ENCODE measurements at regions not wholly inside any gene's neighbourhood (a gene's known extent, or its start where the extent isn't known, plus 50 kb on each side); places are given as distances from the start of the nearest gene placed in this dataset.

- POLR2A ChIA-PET: no interaction called here
- CTCF ChIA-PET: no interaction called here
These were observed 71.3 kb downstream of the RPE65 start for GRCh38 chr1:68378296-68379084.

- ChIA-PET CTCF (no interaction called here), POLR2A (no interaction called here)
These were observed 72.7 kb downstream of the RPE65 start for GRCh38 chr1:68377098-68377497.

- POLR2A ChIA-PET: no interaction called here
- CTCF ChIA-PET: no interaction called here
These were observed 73.3 kb downstream of the RPE65 start for GRCh38 chr1:68376441-68376840.

DNA sequence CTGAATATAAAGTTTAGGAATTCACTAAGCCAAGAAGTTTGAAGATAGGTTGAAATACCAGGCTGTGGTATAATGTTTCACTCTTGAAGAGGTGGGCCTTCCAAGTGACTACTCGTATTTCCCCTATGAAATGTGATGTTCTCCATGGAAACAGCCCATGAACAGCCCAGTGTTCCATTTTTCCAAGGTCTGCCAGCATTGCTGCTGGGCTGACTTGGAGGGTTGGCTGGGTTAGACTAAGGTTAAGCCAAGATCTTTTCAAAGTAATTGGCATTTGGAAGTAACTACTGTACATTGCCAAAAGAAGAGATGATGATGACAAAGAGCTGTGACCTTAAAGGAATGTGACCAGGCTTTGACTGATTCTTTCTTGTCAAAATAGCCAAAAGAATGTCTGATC, 73.8 kb downstream of the RPE65 start:
- ChIA-PET POLR2A (no interaction called here), CTCF (no interaction called here)

- POLR2A ChIA-PET: no interaction called here
These were observed 76.6 kb downstream of the RPE65 start for GRCh38 chr1:68373173-68373572.

DNA sequence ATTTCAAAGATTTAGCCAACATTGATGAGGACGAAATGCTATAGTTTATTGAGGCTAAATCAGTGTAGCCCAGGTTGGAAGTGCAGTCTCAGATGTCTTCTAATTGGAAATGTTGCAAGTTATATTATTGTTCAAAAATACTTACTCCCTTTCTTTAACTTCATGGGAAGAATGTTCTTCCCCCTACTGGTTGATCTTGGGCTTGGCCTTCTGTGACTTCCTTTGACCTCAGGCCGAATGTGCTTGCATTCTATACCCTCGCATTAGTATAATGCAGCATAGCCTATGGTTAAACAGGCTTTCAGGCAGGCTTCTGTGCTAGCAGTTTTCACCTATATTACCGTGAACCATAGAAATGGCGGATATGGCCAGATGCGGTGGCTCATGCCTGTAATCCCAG, 77.3 kb downstream of the RPE65 start:
- POLR2A ChIA-PET: no interaction called here

More at GRCh38 chr1:68373173-68373572, 76.6 kb downstream of the RPE65 start:
- CTCF ChIA-PET: interaction anchor here (0.7 kb wide), 1 partner anchor 20 kb away, joined by 4 read pairs; no protein-coding TSS in a partner anchor

GRCh38 chr1:68370101-68370915, 79.4 kb downstream of the RPE65 start:
- POLR2A ChIA-PET: no interaction called here
- CTCF ChIA-PET: no interaction called here

More for the DNA sequence above, 77.3 kb downstream of the RPE65 start:
- CTCF ChIA-PET: interaction anchor here (0.7 kb wide), 1 partner anchor 21 kb away, joined by 4 read pairs; no protein-coding TSS in a partner anchor

- CTCF ChIA-PET: no interaction called here
- POLR2A ChIA-PET: no interaction called here
These were observed 83.2 kb downstream of the RPE65 start for GRCh38 chr1:68366572-68366971.

DNA sequence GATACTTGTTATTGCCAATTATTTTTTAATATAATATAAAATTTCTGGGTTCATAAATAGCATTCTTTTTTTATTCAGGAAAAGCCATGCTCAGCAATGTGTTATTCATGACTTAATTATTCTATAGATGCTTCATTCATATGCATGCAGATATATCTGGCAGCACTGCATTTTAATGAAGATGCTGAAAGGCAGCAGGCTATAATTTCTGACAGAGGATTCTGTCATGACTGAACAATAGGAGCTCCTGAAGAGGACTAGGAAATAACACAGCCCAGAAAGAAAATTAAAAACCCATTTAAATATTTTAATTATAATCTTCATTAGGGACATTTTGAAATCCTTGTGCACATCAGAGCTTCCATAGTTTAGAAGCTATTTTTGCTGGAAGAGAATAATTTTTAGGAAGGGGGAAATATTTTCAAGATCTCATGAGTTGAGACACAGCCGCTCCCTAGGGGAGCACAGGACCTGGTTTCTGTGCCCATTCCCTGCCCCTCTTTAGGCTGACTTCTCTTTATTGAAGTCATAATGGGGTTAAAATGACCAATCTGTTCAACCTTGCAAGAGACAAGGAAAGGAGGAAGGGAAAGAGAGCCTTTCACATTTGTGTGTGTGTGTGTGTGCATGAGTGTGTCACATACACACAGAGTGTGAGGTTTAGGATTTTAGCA, 83.9 kb downstream of the RPE65 start:
- POLR2A ChIA-PET: no interaction called here

GRCh38 chr1:68363339-68363738, 86.4 kb downstream of the RPE65 start:
- ChIA-PET CTCF (no interaction called here), POLR2A (no interaction called here)

More for the DNA sequence above, 83.9 kb downstream of the RPE65 start:
- CTCF ChIA-PET: no interaction called here

GRCh38 chr1:68361346-68361910, 88.3 kb downstream of the RPE65 start:
- ChIA-PET POLR2A (no interaction called here), CTCF (no interaction called here)

DNA sequence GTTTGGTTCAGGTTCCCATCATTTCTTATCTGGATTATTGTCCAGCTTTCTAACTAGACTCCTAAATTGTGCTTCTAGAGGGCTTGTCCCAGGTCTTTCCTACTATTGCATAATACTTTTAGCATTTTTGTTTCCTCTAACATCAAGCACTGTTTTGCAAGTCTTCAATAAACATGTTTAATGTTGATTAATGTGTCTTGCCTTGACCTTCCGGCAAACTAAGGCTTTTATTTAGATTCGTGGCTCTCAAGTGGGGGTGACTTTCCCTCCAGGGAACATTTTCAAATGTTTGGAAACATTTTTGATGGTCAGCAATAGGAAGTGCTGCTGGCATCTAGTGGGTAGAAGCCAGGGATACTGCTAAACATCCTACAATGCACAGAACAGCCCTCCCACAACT, 90.7 kb downstream of the RPE65 start:
- ChIA-PET POLR2A (no interaction called here), CTCF (no interaction called here)

DNA sequence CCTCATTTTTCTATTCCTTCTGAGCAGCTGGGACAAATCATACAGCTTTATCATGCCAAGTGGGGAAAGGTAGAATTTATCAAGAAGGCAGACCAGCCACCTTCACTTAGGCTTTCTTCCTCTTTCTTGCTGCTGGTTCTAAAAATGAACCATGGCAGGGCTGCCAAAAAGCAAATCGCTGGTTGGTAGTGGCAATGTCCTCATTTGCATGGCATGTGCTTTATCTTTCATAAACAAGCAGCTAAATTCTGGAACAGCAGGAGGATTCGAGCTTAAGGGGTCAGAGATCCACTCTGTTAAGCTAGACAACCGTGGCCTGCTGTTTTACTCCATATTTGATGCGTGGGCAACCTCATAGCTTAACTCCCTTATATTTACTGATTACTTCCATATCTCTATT, 91.3 kb downstream of the RPE65 start:
- POLR2A ChIA-PET: no interaction called here
- CTCF ChIA-PET: no interaction called here

GRCh38 chr1:68355614-68356013, 94.1 kb downstream of the RPE65 start:
- CTCF ChIA-PET: no interaction called here
- POLR2A ChIA-PET: no interaction called here

DNA sequence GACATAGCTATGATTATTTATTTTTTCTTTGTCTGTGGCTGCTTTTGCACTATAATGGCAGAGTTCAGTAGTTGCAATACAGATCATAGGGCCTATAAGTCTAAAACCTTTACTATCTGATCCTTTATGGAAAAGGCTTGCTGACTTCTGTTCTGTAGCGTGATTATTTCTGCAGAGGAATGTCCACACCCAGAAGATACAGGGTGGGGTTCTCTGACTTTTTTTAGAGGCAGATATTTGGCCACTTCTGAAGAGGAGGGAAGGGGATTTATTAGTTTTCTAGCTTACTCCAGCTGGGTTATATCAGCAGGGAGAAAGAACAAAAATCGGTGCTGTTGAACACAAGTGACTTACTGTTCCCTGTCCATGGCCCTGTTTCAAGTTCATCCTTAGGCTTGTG, 97.6 kb downstream of the RPE65 start:
- ChIA-PET POLR2A (no interaction called here), CTCF (no interaction called here)

- POLR2A ChIA-PET: no interaction called here
- CTCF ChIA-PET: no interaction called here
These were observed 102.3 kb downstream of the RPE65 start for GRCh38 chr1:68347415-68347814.

DNA sequence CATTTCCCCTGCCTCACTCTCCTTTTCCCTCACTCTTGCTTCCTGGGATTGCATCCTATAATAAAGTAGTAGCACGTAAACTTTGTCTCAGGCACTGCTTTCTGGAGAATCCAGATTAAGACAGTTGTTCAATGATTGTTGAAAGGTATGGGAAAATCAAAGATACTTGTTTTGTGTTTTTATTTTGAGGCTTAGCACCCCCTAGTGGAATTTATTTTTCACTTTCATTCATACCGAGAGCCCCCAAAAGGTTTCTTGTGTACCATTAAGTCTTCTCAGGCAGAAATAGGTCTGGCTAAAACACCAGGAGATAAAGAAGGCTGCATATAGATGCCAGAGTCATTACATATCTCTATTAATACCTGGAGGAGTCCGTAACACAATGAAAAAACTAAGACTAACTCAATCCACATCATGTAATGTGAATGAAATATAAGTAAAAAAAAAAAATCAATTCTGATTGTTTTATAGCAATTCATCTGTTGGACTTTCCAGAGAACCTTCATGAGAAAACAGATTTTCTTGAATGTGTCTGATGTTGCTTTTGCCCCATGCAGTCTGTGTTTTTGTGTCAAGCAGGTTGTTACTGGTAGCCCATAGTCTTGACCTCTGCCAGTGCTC, 103.5 kb downstream of the RPE65 start:
- ChIA-PET POLR2A (no interaction called here), CTCF (no interaction called here)

DNA sequence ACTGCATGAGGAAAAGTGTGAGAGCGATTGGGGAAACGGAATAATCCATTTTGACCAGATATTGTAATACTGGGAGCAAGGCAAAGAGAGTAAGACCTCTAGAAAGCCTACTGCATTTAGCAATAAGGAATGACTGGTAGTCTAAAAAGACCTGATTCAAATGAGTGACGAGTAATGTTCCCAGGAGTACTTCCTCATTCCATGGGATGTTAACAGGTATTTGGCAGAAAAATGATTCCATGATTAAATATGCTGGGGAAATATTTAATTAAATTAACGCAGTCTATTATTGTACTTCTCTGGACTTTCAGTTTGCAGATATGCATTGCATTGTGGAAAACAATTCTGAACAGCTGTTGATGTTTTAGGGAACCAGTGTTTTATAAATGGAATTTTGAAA, 105.5 kb downstream of the RPE65 start:
- ChIA-PET CTCF (no interaction called here), POLR2A (no interaction called here)

DNA sequence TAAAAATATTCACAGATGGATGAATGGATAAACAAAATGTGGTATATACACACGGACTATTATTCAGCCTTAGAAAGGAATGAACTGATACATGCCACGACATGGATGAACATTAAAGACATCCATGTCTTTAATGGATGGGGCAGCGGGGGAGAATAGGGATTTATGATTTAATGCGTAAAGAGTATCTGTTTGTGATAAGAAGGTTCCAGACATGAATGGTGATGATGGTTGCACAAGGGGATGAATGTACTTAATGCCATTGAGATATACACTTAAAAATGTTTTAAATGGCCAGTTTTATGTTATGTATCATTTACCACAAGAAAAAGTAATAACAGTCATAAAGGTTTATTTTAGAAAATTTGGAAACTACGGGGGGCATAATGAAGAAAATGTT, 108.6 kb upstream of the WLS start:
- ChIA-PET CTCF (no interaction called here), POLR2A (no interaction called here)

DNA sequence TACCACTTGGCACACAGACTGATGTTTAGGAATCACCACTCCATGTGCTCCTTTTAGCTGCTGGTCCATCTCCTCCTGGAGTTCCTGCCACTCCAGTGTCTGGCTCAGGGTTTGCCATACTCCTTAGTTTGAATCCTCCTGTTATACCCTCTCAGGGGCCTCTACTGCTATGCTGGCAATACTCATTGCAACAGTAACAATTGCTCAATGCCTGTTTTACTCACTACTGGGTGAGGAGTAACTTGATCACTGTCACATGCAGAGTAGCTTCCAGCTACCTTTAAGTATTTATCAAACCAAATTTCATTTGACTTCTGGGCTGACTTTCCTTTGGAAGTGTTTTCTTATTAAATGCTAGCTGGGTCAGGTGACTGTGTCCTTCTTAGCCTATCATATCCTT, 107.2 kb upstream of the WLS start:
- CTCF ChIA-PET: no interaction called here

More for the DNA sequence above, 107.2 kb upstream of the WLS start:
- POLR2A ChIA-PET: no interaction called here

All from activated CD8-positive, alpha-beta memory T cell treated with anti-CD3 and anti-CD28 coated beads for 36 hours (primary cell).